ENCODE measurements at regions not wholly inside any gene's neighbourhood (a gene's known extent, or its start where the extent isn't known, plus 50 kb on each side); places are given as distances from the start of the nearest gene placed in this dataset.

- H4K20me1 ChIP-seq (ENCODE audit: control insufficient read depth, extremely low read depth, insufficient read depth, low read length) = no peaks in the 10 kb centered on the region
- DNase-seq (ENCODE audit: low read depth, low spot score) = no peak
- H3K36me3 ChIP-seq (ENCODE audit: control insufficient read depth in 2 of 2, extremely low read depth in 1 of 2, insufficient read depth in 2 of 2, low read length in 2 of 2) = no peaks in the 10 kb centered on the region
- H3K79me2 ChIP-seq (ENCODE audit: control insufficient read depth, insufficient read depth, low read length) = no peaks in the 10 kb centered on the region
- peaks cover 21% of the 10 kb centered on the region for H3K4me1 ChIP-seq (ENCODE audit: control insufficient read depth, extremely low read depth, insufficient read depth, low read length)
- TF ChIP-seq, protein P1, sequence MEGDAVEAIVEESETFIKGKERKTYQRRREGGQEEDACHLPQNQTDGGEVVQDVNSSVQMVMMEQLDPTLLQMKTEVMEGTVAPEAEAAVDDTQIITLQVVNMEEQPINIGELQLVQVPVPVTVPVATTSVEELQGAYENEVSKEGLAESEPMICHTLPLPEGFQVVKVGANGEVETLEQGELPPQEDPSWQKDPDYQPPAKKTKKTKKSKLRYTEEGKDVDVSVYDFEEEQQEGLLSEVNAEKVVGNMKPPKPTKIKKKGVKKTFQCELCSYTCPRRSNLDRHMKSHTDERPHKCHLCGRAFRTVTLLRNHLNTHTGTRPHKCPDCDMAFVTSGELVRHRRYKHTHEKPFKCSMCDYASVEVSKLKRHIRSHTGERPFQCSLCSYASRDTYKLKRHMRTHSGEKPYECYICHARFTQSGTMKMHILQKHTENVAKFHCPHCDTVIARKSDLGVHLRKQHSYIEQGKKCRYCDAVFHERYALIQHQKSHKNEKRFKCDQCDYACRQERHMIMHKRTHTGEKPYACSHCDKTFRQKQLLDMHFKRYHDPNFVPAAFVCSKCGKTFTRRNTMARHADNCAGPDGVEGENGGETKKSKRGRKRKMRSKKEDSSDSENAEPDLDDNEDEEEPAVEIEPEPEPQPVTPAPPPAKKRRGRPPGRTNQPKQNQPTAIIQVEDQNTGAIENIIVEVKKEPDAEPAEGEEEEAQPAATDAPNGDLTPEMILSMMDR (optimal IDR thresholded peaks at IDR 0.05 in 1 of 3, IDR thresholded peaks at IDR 0.05 in 1 of 3, conservative IDR thresholded peaks at IDR 0.05 in 1 of 3; ENCODE audit: extremely low read depth in 1 of 3, insufficient read depth in 2 of 3, low read length in 3 of 3) = no peak
- TF ChIP-seq EZH2 (IDR thresholded peaks at IDR 0.05; ENCODE audit: low read length) = no peak
- H3K9me1 ChIP-seq (ENCODE audit: control insufficient read depth, extremely low read depth, insufficient read depth, low read length) = no peaks in the 10 kb centered on the region
- FAIRE-seq = no peak
- dilution Hi-C loops (cut with MboI; ENCODE audit: extremely low pct_ligation_motif_present, low sequenced_read_pairs) = no loop called here
- H3K9me3 ChIP-seq (ENCODE audit: control insufficient read depth, low read depth, low read length) = no peaks in the 10 kb centered on the region
- H3K27me3 ChIP-seq (ENCODE audit: control insufficient read depth, extremely low read depth, insufficient read depth, low read length) = no peaks in the 10 kb centered on the region
- H3K27ac ChIP-seq (ENCODE audit: control insufficient read depth, insufficient read depth, low read length) = no peak overlapping the region
- no peak overlapping the region for H3K4me3 ChIP-seq (ENCODE audit: control insufficient read depth in 2 of 3, extremely low read depth in 1 of 3, insufficient read depth in 2 of 3, low read depth in 1 of 3, low read length in 3 of 3)
- no peak overlapping the region for H3K9ac ChIP-seq (ENCODE audit: control insufficient read depth, extremely low read depth, insufficient read depth, low read length)
- no peak overlapping the region for H3K4me2 ChIP-seq (ENCODE audit: control insufficient read depth, extremely low read depth, insufficient read depth, low read depth, low read length)
- H2AFZ ChIP-seq (ENCODE audit: control insufficient read depth, low read length) = no peak overlapping the region
Observed at GRCh38 chr11:31973172-31973571, 117.7 kb upstream of the RCN1 start.

- no peak for FAIRE-seq
Observed at GRCh38 chr11:31972623-31973022, 118.3 kb upstream of the RCN1 start.

More at GRCh38 chr11:31972623-31973022, 118.3 kb upstream of the RCN1 start:
- no peak for DNase-seq (ENCODE audit: low read depth, low spot score)
- H4K20me1 ChIP-seq (ENCODE audit: control insufficient read depth, extremely low read depth, insufficient read depth, low read length) = no peaks in the 10 kb centered on the region
- no peaks in the 10 kb centered on the region for H3K79me2 ChIP-seq (ENCODE audit: control insufficient read depth, insufficient read depth, low read length)
- H3K9ac ChIP-seq (ENCODE audit: control insufficient read depth, extremely low read depth, insufficient read depth, low read length) = no peak overlapping the region
- H3K4me1 ChIP-seq (ENCODE audit: control insufficient read depth, extremely low read depth, insufficient read depth, low read length) = peaks cover 21% of the 10 kb centered on the region
- TF ChIP-seq, protein P1 (optimal IDR thresholded peaks at IDR 0.05 in 1 of 3, IDR thresholded peaks at IDR 0.05 in 1 of 3, conservative IDR thresholded peaks at IDR 0.05 in 1 of 3; ENCODE audit: extremely low read depth in 1 of 3, insufficient read depth in 2 of 3, low read length in 3 of 3) = no peak
- TF ChIP-seq EZH2 (IDR thresholded peaks at IDR 0.05; ENCODE audit: low read length) = no peak
- no peak overlapping the region for H3K4me2 ChIP-seq (ENCODE audit: control insufficient read depth, extremely low read depth, insufficient read depth, low read depth, low read length)
- no peaks in the 10 kb centered on the region for H3K36me3 ChIP-seq (ENCODE audit: control insufficient read depth in 2 of 2, extremely low read depth in 1 of 2, insufficient read depth in 2 of 2, low read length in 2 of 2)
- dilution Hi-C loops (cut with MboI; ENCODE audit: extremely low pct_ligation_motif_present, low sequenced_read_pairs) = no loop called here
- H3K4me3 ChIP-seq (ENCODE audit: control insufficient read depth in 2 of 3, extremely low read depth in 1 of 3, insufficient read depth in 2 of 3, low read depth in 1 of 3, low read length in 3 of 3) = no peak overlapping the region
- H3K27me3 ChIP-seq (ENCODE audit: control insufficient read depth, extremely low read depth, insufficient read depth, low read length) = no peaks in the 10 kb centered on the region
- no peaks in the 10 kb centered on the region for H3K9me1 ChIP-seq (ENCODE audit: control insufficient read depth, extremely low read depth, insufficient read depth, low read length)
- no peaks in the 10 kb centered on the region for H3K9me3 ChIP-seq (ENCODE audit: control insufficient read depth, low read depth, low read length)
- no peak overlapping the region for H2AFZ ChIP-seq (ENCODE audit: control insufficient read depth, low read length)
- no peak overlapping the region for H3K27ac ChIP-seq (ENCODE audit: control insufficient read depth, insufficient read depth, low read length)
